ENCODE measurements at regions not wholly inside any gene's neighbourhood (a gene's known extent, or its start where the extent isn't known, plus 50 kb on each side); places are given as distances from the start of the nearest gene placed in this dataset.

DNA sequence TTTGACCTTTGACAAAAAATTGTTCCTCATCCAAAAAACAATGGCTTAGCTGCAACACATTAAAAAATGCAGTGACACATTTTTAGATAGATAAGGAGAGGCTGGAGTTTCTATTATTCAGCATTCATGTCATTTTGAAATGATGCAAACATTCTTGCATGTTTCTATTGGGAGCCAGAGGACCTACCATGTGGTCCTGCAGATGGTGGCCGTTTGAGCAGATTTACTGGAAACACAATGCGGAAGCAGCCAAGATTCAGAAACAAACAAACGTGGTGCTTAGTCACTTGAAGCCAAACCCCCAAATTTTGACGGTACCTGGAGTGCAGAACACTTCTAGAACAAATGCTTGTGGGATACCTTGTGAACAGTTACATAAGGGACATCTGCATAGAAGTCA, 456.7 kb downstream of the PCDH18 start:
- CTCF ChIA-PET: no interaction called here
- POLR2A ChIA-PET: no interaction called here
- Histone ChIP-seq H3K4me1 (ENCODE audit: control insufficient read depth, insufficient read depth, low read length) (no peaks in the 10 kb centered on the region), H3K36me3 (ENCODE audit: control insufficient read depth in 2 of 2, insufficient read depth in 1 of 2, low read length in 2 of 2) (no peaks in the 10 kb centered on the region), H3K9me3 (ENCODE audit: control insufficient read depth, insufficient read depth, low read depth, low read length) (no peaks in the 10 kb centered on the region), H3K4me3 (ENCODE audit: low read depth, low read length) (no peak overlapping the region), H3K27ac (ENCODE audit: extremely low read depth, low read depth, low read length) (no peak overlapping the region)
- TF ChIP-seq ZBTB1 (tag by site-specific recombination; IDR thresholded peaks at IDR 0.05) (no peak), ZNF843 (tag by site-specific recombination; IDR thresholded peaks at IDR 0.05) (no peak), ZNF837 (tag by site-specific recombination; IDR thresholded peaks at IDR 0.05) (no peak), GLIS1 (tag by site-specific recombination; IDR thresholded peaks at IDR 0.05) (no peak), TSHZ1 (tag by site-specific recombination; IDR thresholded peaks at IDR 0.05; ENCODE audit: borderline replicate concordance) (no peak), ZNF776 (tag by site-specific recombination; IDR thresholded peaks at IDR 0.05; ENCODE audit: borderline replicate concordance) (no peak), ZNF341 (tag by site-specific recombination; IDR thresholded peaks at IDR 0.05; ENCODE audit: low read depth) (no peak), MEIS1 (CRISPR knock-in tag; IDR thresholded peaks at IDR 0.05; ENCODE audit: borderline replicate concordance) (no peak), ZSCAN30 (tag by site-specific recombination; IDR thresholded peaks at IDR 0.05) (no peak), ZNF513 (tag by site-specific recombination; IDR thresholded peaks at IDR 0.05) (no peak)
- TF ChIP-seq, protein P1, sequence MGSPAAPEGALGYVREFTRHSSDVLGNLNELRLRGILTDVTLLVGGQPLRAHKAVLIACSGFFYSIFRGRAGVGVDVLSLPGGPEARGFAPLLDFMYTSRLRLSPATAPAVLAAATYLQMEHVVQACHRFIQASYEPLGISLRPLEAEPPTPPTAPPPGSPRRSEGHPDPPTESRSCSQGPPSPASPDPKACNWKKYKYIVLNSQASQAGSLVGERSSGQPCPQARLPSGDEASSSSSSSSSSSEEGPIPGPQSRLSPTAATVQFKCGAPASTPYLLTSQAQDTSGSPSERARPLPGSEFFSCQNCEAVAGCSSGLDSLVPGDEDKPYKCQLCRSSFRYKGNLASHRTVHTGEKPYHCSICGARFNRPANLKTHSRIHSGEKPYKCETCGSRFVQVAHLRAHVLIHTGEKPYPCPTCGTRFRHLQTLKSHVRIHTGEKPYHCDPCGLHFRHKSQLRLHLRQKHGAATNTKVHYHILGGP (tag by site-specific recombination; IDR thresholded peaks at IDR 0.05): no peak
- TF ChIP-seq, protein P2, sequence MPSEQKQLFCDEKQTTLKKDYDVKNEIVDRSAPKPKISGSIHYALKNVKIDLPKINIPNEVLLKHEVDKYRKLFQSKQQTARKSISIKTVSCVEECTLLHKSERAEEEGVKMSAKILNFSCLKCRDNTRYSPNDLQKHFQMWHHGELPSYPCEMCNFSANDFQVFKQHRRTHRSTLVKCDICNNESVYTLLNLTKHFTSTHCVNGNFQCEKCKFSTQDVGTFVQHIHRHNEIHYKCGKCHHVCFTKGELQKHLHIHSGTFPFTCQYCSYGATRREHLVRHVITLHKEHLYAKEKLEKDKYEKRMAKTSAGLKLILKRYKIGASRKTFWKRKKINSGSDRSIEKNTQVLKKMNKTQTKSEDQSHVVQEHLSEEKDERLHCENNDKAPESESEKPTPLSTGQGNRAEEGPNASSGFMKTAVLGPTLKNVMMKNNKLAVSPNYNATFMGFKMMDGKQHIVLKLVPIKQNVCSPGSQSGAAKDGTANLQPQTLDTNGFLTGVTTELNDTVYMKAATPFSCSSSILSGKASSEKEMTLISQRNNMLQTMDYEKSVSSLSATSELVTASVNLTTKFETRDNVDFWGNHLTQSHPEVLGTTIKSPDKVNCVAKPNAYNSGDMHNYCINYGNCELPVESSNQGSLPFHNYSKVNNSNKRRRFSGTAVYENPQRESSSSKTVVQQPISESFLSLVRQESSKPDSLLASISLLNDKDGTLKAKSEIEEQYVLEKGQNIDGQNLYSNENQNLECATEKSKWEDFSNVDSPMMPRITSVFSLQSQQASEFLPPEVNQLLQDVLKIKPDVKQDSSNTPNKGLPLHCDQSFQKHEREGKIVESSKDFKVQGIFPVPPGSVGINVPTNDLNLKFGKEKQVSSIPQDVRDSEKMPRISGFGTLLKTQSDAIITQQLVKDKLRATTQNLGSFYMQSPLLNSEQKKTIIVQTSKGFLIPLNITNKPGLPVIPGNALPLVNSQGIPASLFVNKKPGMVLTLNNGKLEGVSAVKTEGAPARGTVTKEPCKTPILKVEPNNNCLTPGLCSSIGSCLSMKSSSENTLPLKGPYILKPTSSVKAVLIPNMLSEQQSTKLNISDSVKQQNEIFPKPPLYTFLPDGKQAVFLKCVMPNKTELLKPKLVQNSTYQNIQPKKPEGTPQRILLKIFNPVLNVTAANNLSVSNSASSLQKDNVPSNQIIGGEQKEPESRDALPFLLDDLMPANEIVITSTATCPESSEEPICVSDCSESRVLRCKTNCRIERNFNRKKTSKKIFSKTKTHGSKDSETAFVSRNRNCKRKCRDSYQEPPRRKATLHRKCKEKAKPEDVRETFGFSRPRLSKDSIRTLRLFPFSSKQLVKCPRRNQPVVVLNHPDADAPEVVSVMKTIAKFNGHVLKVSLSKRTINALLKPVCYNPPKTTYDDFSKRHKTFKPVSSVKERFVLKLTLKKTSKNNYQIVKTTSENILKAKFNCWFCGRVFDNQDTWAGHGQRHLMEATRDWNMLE (tag by site-specific recombination; conservative IDR thresholded peaks at IDR 0.05; ENCODE audit: low read depth): no peak
- TF ChIP-seq, protein P3, sequence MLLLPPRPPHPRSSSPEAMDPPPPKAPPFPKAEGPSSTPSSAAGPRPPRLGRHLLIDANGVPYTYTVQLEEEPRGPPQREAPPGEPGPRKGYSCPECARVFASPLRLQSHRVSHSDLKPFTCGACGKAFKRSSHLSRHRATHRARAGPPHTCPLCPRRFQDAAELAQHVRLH (tag by site-specific recombination; IDR thresholded peaks at IDR 0.05): no peak
- TF ChIP-seq, protein P4, sequence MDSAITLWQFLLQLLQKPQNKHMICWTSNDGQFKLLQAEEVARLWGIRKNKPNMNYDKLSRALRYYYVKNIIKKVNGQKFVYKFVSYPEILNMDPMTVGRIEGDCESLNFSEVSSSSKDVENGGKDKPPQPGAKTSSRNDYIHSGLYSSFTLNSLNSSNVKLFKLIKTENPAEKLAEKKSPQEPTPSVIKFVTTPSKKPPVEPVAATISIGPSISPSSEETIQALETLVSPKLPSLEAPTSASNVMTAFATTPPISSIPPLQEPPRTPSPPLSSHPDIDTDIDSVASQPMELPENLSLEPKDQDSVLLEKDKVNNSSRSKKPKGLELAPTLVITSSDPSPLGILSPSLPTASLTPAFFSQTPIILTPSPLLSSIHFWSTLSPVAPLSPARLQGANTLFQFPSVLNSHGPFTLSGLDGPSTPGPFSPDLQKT (IDR thresholded peaks at IDR 0.05; ENCODE audit: borderline replicate concordance, low read depth, low read length): no peak
